H1 (cell line): ENCODE measurements at regions not wholly inside any gene's neighbourhood (a gene's known extent, or its start where the extent isn't known, plus 50 kb on each side); places are given as distances from the start of the nearest gene placed in this dataset.

Experiments
- CTCF ChIA-PET: fragments of 300-600 bp; sonication (Branson Sonifier 250); formaldehyde crosslinking; loops from one replicate; lab custom pipeline; 2021; ENCODE audit not compliant: partially characterized antibody; lab: Charles Lee
- POLR2A ChIA-PET: fragments of 300-600 bp; sonication (Branson Sonifier 250); formaldehyde crosslinking; loops from one replicate; lab custom pipeline; 2021; ENCODE audit warnings: inconsistent platforms; ENCODE audit not compliant: partially characterized antibody; lab: Charles Lee
- DNase-seq, 2 experiments: peaks; one replicate each; pipeline versions ENCODE4 v3.0.0 to v3.0.0-alpha.2; 2010 to 2022; ENCODE audit warnings: low spot score in 2 of 2, low read depth in 1 of 2, mixed read lengths in 1 of 2
- FAIRE-seq: peaks from 2 replicates; lab custom pipeline; 2011; peaks lifted over from hg19 to GRCh38; lab: Jason Lieb, UNC
- H2AFZ ChIP-seq: 2 replicates; pipeline ENCODE4 v1.8.1; 2012; ENCODE audit warnings: low read length, inconsistent platforms
- H2AK5ac ChIP-seq: 2 replicates; pipeline ENCODE4 v1.6.1; 2013; ENCODE audit warnings: low read depth, low read length
- H2BK120ac ChIP-seq: replicated peaks from 2 replicates; pipeline ENCODE3; 2013; ENCODE audit warnings: low read depth, low read length, inconsistent platforms
- H2BK12ac ChIP-seq: 2 replicates; pipeline ENCODE4 v1.6.1; 2013; ENCODE audit warnings: low read depth, low read length
- H2BK15ac ChIP-seq: 2 replicates; pipeline ENCODE4 v1.6.1; 2013; ENCODE audit warnings: low read length
- H2BK20ac ChIP-seq: 2 replicates; pipeline ENCODE4 v1.6.1; 2013; ENCODE audit warnings: low read length
- H2BK5ac ChIP-seq: 2 replicates; pipeline ENCODE4 v1.6.1; 2013; ENCODE audit warnings: low read depth, low read length
- H3K14ac ChIP-seq: 2 replicates; pipeline ENCODE4 v1.6.1; 2013; ENCODE audit warnings: inconsistent platforms; ENCODE audit not compliant: insufficient read length
- H3K18ac ChIP-seq: 2 replicates; pipeline ENCODE4 v1.6.1; 2013; ENCODE audit warnings: low read length; ENCODE audit errors: extremely low read depth
- H3K23ac ChIP-seq: 2 replicates; pipeline ENCODE4 v1.6.1; 2013; ENCODE audit warnings: inconsistent platforms; ENCODE audit not compliant: insufficient read length
- H3K23me2 ChIP-seq: 2 replicates; pipeline ENCODE4 v1.6.1; 2013; ENCODE audit warnings: low read depth, low read length
- H3K27ac ChIP-seq: 2 replicates; pipeline ENCODE4 v1.6.1; 2011; ENCODE audit warnings: low read depth, low read length, inconsistent platforms
- H3K27me3 ChIP-seq, 4 experiments: replicated peaks in 1 of 4; 1 replicate in 1 of 4; 2 replicates in 3 of 4; pipeline versions ENCODE4 v1.6.1 to v1.8.1; 2011 to 2013; ENCODE audit warnings: low read length in 3 of 4, mild to moderate bottlenecking in 3 of 4, inconsistent platforms in 2 of 4, mixed read lengths in 2 of 4, moderate library complexity in 1 of 4; ENCODE audit not compliant: control insufficient read depth in 3 of 4, insufficient read depth in 3 of 4; ENCODE audit errors: extremely low read depth in 1 of 4
- H3K36me3 ChIP-seq, 4 experiments: 2 replicates each; pipeline versions ENCODE4 v1.6.1 to v1.8.1; 2011 to 2013; ENCODE audit warnings: mild to moderate bottlenecking in 4 of 4, low read length in 3 of 4, moderate library complexity in 2 of 4, control low read depth in 1 of 4, inconsistent platforms in 1 of 4; ENCODE audit not compliant: insufficient read depth in 4 of 4, control insufficient read depth in 2 of 4
- H3K4ac ChIP-seq: replicated peaks from 2 replicates; pipeline ENCODE3; 2013; ENCODE audit warnings: low read length, low read depth, mixed read lengths, inconsistent platforms; ENCODE audit not compliant: insufficient read length
- H3K4me1 ChIP-seq, 4 experiments: replicated peaks in 1 of 4; 1 replicate in 1 of 4; 2 replicates in 3 of 4; pipeline versions ENCODE4 v1.6.1 to v1.8.1; 2011 to 2013; ENCODE audit warnings: low read length in 3 of 4, inconsistent platforms in 2 of 4, mixed read lengths in 1 of 4; ENCODE audit not compliant: insufficient read depth in 4 of 4, control insufficient read depth in 3 of 4
- H3K4me2 ChIP-seq, 2 experiments: 2 replicates each; pipeline versions ENCODE4 v1.6.1 to v1.8.1; 2011 to 2013; ENCODE audit warnings: low read depth in 2 of 2, low read length in 2 of 2, control low read depth in 1 of 2, inconsistent platforms in 1 of 2, mild to moderate bottlenecking in 1 of 2; ENCODE audit not compliant: insufficient read depth in 1 of 2
- H3K4me3 ChIP-seq, 4 experiments: fragments of 200-600, 300-600 bp in 1 of 4; sonication (generic), shearing (Covaris generic), sonication (Bioruptor Twin) in 1 of 4; 2 replicates each; pipeline versions ENCODE4 v1.5.1 to v1.8.1; 2011 to 2016; ENCODE audit warnings: low read length in 4 of 4, low read depth in 3 of 4, control low read depth in 2 of 4, inconsistent platforms in 2 of 4, mild to moderate bottlenecking in 2 of 4, mixed read lengths in 1 of 4, moderate library complexity in 1 of 4; ENCODE audit not compliant: insufficient read depth in 2 of 4; ENCODE audit errors: extremely low read depth in 1 of 4
- H3K56ac ChIP-seq: replicated peaks from 2 replicates; pipeline ENCODE3; 2013; ENCODE audit warnings: low read depth, mild to moderate bottlenecking, mixed read lengths, low read length, inconsistent platforms; ENCODE audit not compliant: insufficient read length
- H3K79me1 ChIP-seq: 2 replicates; pipeline ENCODE4 v1.6.1; 2013; ENCODE audit warnings: low read depth, low read length, control low read depth
- H3K79me2 ChIP-seq, 2 experiments: 2 replicates each; pipeline versions ENCODE4 v1.6.1 to v1.8.1; 2012 to 2013; ENCODE audit warnings: low read length in 2 of 2, mild to moderate bottlenecking in 2 of 2, inconsistent platforms in 1 of 2; ENCODE audit not compliant: insufficient read depth in 2 of 2, control insufficient read depth in 1 of 2
- H3K9ac ChIP-seq, 4 experiments: replicated peaks in 1 of 4; 1 replicate in 1 of 4; 2 replicates in 3 of 4; pipeline versions ENCODE4 v1.6.1 to v1.8.1; 2011 to 2013; ENCODE audit warnings: low read depth in 3 of 4, low read length in 3 of 4, control low read depth in 2 of 4, mild to moderate bottlenecking in 2 of 4, moderate library complexity in 2 of 4, inconsistent platforms in 1 of 4; ENCODE audit errors: extremely low read depth in 1 of 4
- H3K9me3 ChIP-seq, 2 experiments: 2 replicates each; pipeline versions ENCODE4 v1.6.1 to v1.8.1; 2012 to 2013; ENCODE audit warnings: mild to moderate bottlenecking in 2 of 2, moderate library complexity in 2 of 2, control low read depth in 1 of 2, inconsistent platforms in 1 of 2, low read depth in 1 of 2, low read length in 1 of 2, mixed read lengths in 1 of 2; ENCODE audit not compliant: insufficient read depth in 2 of 2
- H4K20me1 ChIP-seq, 2 experiments: replicated peaks in 1 of 2; 2 replicates each; pipeline versions ENCODE3 to v1.8.1; 2011 to 2013; ENCODE audit warnings: inconsistent platforms in 2 of 2, low read length in 2 of 2, mild to moderate bottlenecking in 1 of 2; ENCODE audit not compliant: insufficient read depth in 2 of 2, control insufficient read depth in 1 of 2
- H4K5ac ChIP-seq: 2 replicates; pipeline ENCODE4 v1.6.1; 2013; ENCODE audit warnings: low read length, low read depth, mixed read lengths, inconsistent platforms; ENCODE audit not compliant: insufficient read length
- H4K8ac ChIP-seq: 2 replicates; pipeline ENCODE4 v1.8.0; 2013; ENCODE audit warnings: mild to moderate bottlenecking, moderate library complexity, low read length, inconsistent platforms; ENCODE audit not compliant: insufficient read depth; ENCODE audit errors: extremely low read depth
- H4K91ac ChIP-seq: replicated peaks from 2 replicates; pipeline ENCODE3; 2013; ENCODE audit warnings: low read length, mixed read lengths, inconsistent platforms; ENCODE audit not compliant: insufficient read length
- ATF2 ChIP-seq: IDR thresholded peaks from 2 replicates; pipeline ENCODE4 v1.6.1; 2012; ENCODE audit warnings: low read length, inconsistent platforms
- WGBS, 2 experiments: shearing (Covaris generic) in 1 of 2; methylation state at CpG; one replicate each; pipeline versions ENCODE4 v1.1.6 to v1.1.7; 2013 to 2015; ENCODE audit warnings: low lambda C conversion rate in 2 of 2, mixed read lengths in 2 of 2, inconsistent platforms in 1 of 2, low coverage in 1 of 2, missing lambda C conversion rate in 1 of 2; ENCODE audit not compliant: insufficient replicate concordance in 2 of 2, insufficient coverage in 1 of 2, insufficient read length in 1 of 2; ENCODE audit errors: extremely low coverage in 1 of 2, missing lambda C conversion rate in 1 of 2; 5-methylcytosine and 5-hydroxymethylcytosine counted together

GRCh38 chr12:105476616-105477015, 146.1 kb downstream of the C12orf75 start:
- Histone ChIP-seq H2AK5ac (no peak overlapping the region), H4K8ac (no peak overlapping the region), H3K27ac (no peak overlapping the region), H3K23ac (no peak overlapping the region), H2BK12ac (no peak overlapping the region), H2BK15ac (no peak overlapping the region), H3K4me2 (no peak overlapping the region), H3K56ac (no peak overlapping the region), H3K27me3 (no peaks in the 10 kb centered on the region), H3K36me3 (no peaks in the 10 kb centered on the region), H3K4me3 (no peak overlapping the region), H3K79me2 (no peaks in the 10 kb centered on the region), H3K9me3 (no peaks in the 10 kb centered on the region), H2AFZ (no peak overlapping the region), H3K4me1 (peaks cover 0 to 9% (median 6%) of the 10 kb centered on the region in 4 experiments; a peak in 4 of 7 replicates), H4K91ac (no peak overlapping the region), H2BK5ac (no peak overlapping the region), H3K14ac (no peak overlapping the region), H3K4ac (no peak overlapping the region), H3K79me1 (no peaks in the 10 kb centered on the region), H3K18ac (no peak overlapping the region), H3K9ac (no peak overlapping the region), H3K23me2 (no peaks in the 10 kb centered on the region), H4K20me1 (no peaks in the 10 kb centered on the region), H4K5ac (no peak overlapping the region), H2BK20ac (no peak overlapping the region), H2BK120ac (no peak overlapping the region)
- TF ChIP-seq ATF2, result no peak
- CTCF ChIA-PET, result no interaction called here
- 44% methylated on average over 2 of the region's 2 CpGs; no CpG with 5 or more reads in 1 of the 2 experiments for WGBS, 2 experiments
- POLR2A ChIA-PET, result no interaction called here
- DNase-seq (no peak), FAIRE-seq (no peak)
